ENCODE measurements at regions not wholly inside any gene's neighbourhood (a gene's known extent, or its start where the extent isn't known, plus 50 kb on each side); places are given as distances from the start of the nearest gene placed in this dataset.

- CTCF ChIA-PET = no interaction called here
- POLR2A ChIA-PET = no interaction called here
- Mint-ChIP-seq H3K27me3 (no peaks in the 10 kb centered on the region), H3K4me1 (ENCODE audit: low read depth) (no peaks in the 10 kb centered on the region), H3K27ac (no peak overlapping the region), H3K36me3 (no peaks in the 10 kb centered on the region), H3K9me3 (no peaks in the 10 kb centered on the region), H3K4me3 (no peak overlapping the region)
- intact Hi-C loops (cut with micrococcal nuclease) = no loop called here
- DNase-seq = no peak
Observed at GRCh38 chr2:128541448-128541847, 222.8 kb upstream of the HS6ST1 start.

- Mint-ChIP-seq H3K4me1 (ENCODE audit: low read depth) (no peaks in the 10 kb centered on the region), H3K27me3 (no peaks in the 10 kb centered on the region), H3K36me3 (no peaks in the 10 kb centered on the region), H3K27ac (no peak overlapping the region), H3K4me3 (no peak overlapping the region), H3K9me3 (no peaks in the 10 kb centered on the region)
- POLR2A ChIA-PET = interaction anchor here (0.5 kb wide), 1 partner anchor 129 kb away, joined by 4 read pairs; no protein-coding TSS in a partner anchor
- CTCF ChIA-PET = no interaction called here
- intact Hi-C loops (cut with micrococcal nuclease) = no loop called here
- DNase-seq = no peak
Observed at GRCh38 chr2:128543036-128543435, 224.4 kb upstream of the HS6ST1 start.

- ChIA-PET CTCF (no interaction called here), POLR2A (interaction anchor here (0.5 kb wide), 1 partner anchor 129 kb away, joined by 4 read pairs; no protein-coding TSS in a partner anchor)
- no peaks in the 10 kb centered on the region for H3K27me3 Mint-ChIP-seq
- H3K27ac Mint-ChIP-seq = no peak overlapping the region
- no peak overlapping the region for H3K4me3 Mint-ChIP-seq
- H3K36me3 Mint-ChIP-seq = no peaks in the 10 kb centered on the region
- intact Hi-C loops (cut with micrococcal nuclease) = no loop called here
- H3K9me3 Mint-ChIP-seq = no peaks in the 10 kb centered on the region
- no peaks in the 10 kb centered on the region for H3K4me1 Mint-ChIP-seq (ENCODE audit: low read depth)
- DNase-seq = no peak
Observed at GRCh38 chr2:128543646-128544045, 225.0 kb upstream of the HS6ST1 start.

GRCh38 chr2:128544321-128545037 is 225.8 kb upstream of the HS6ST1 start:
- no peaks in the 10 kb centered on the region for H3K4me1 Mint-ChIP-seq (ENCODE audit: low read depth)
- intact Hi-C loops (cut with micrococcal nuclease) = no loop called here
- H3K27ac Mint-ChIP-seq = no peak overlapping the region
- H3K27me3 Mint-ChIP-seq = no peaks in the 10 kb centered on the region
- H3K4me3 Mint-ChIP-seq = no peak overlapping the region
- H3K36me3 Mint-ChIP-seq = no peaks in the 10 kb centered on the region
- DNase-seq = no peak
- no peaks in the 10 kb centered on the region for H3K9me3 Mint-ChIP-seq
- CTCF ChIA-PET = no interaction called here
- POLR2A ChIA-PET = interaction anchor here (0.6 kb wide), 1 partner anchor 273 kb away, joined by 3 read pairs; no protein-coding TSS in a partner anchor

GRCh38 chr2:128545085-128545484 is 226.4 kb upstream of the HS6ST1 start:
- POLR2A ChIA-PET = interaction anchor here (0.6 kb wide), 1 partner anchor 273 kb away, joined by 3 read pairs; no protein-coding TSS in a partner anchor
- no peaks in the 10 kb centered on the region for H3K9me3 Mint-ChIP-seq
- no peak for DNase-seq
- H3K36me3 Mint-ChIP-seq = no peaks in the 10 kb centered on the region
- no peaks in the 10 kb centered on the region for H3K27me3 Mint-ChIP-seq
- CTCF ChIA-PET = no interaction called here
- H3K4me1 Mint-ChIP-seq (ENCODE audit: low read depth) = no peaks in the 10 kb centered on the region
- H3K4me3 Mint-ChIP-seq = no peak overlapping the region
- intact Hi-C loops (cut with micrococcal nuclease) = no loop called here
- H3K27ac Mint-ChIP-seq = no peak overlapping the region

GRCh38 chr2:128545829-128546228 is 227.2 kb upstream of the HS6ST1 start:
- no peak for DNase-seq
- Mint-ChIP-seq H3K9me3 (no peaks in the 10 kb centered on the region), H3K27ac (no peak overlapping the region), H3K27me3 (peaks cover 1% of the 10 kb centered on the region), H3K36me3 (no peaks in the 10 kb centered on the region), H3K4me3 (no peak overlapping the region), H3K4me1 (ENCODE audit: low read depth) (no peaks in the 10 kb centered on the region)
- ChIA-PET CTCF (no interaction called here), POLR2A (no interaction called here)
- intact Hi-C loops (cut with micrococcal nuclease) = no loop called here

- Mint-ChIP-seq H3K4me3 (no peak overlapping the region), H3K4me1 (ENCODE audit: low read depth) (no peaks in the 10 kb centered on the region), H3K9me3 (no peaks in the 10 kb centered on the region), H3K36me3 (no peaks in the 10 kb centered on the region), H3K27ac (no peak overlapping the region), H3K27me3 (peaks cover 1% of the 10 kb centered on the region)
- POLR2A ChIA-PET = no interaction called here
- CTCF ChIA-PET = no interaction called here
- intact Hi-C loops (cut with micrococcal nuclease) = no loop called here
- DNase-seq = no peak
Observed at GRCh38 chr2:128547667-128548066, 229.0 kb upstream of the HS6ST1 start.

GRCh38 chr2:128548461-128548891 is 229.8 kb upstream of the HS6ST1 start:
- H3K27ac Mint-ChIP-seq = no peak overlapping the region
- peaks cover 1% of the 10 kb centered on the region for H3K27me3 Mint-ChIP-seq
- H3K4me3 Mint-ChIP-seq = no peak overlapping the region
- CTCF ChIA-PET = no interaction called here
- no peaks in the 10 kb centered on the region for H3K9me3 Mint-ChIP-seq
- H3K4me1 Mint-ChIP-seq (ENCODE audit: low read depth) = no peaks in the 10 kb centered on the region
- POLR2A ChIA-PET = no interaction called here
- no peaks in the 10 kb centered on the region for H3K36me3 Mint-ChIP-seq
- intact Hi-C loops (cut with micrococcal nuclease) = no loop called here
- DNase-seq = no peak

- intact Hi-C loops (cut with micrococcal nuclease) = no loop called here
- Mint-ChIP-seq H3K9me3 (no peaks in the 10 kb centered on the region), H3K27me3 (peaks cover 1% of the 10 kb centered on the region), H3K4me1 (ENCODE audit: low read depth) (no peaks in the 10 kb centered on the region), H3K27ac (no peak overlapping the region), H3K36me3 (no peaks in the 10 kb centered on the region), H3K4me3 (no peak overlapping the region)
- POLR2A ChIA-PET = no interaction called here
- DNase-seq = no peak
- CTCF ChIA-PET = no interaction called here
Observed at GRCh38 chr2:128549094-128549493, 230.4 kb upstream of the HS6ST1 start.

GRCh38 chr2:128549646-128550260 is 231.1 kb upstream of the HS6ST1 start:
- intact Hi-C loops (cut with micrococcal nuclease) = no loop called here
- CTCF ChIA-PET = no interaction called here
- Mint-ChIP-seq H3K36me3 (no peaks in the 10 kb centered on the region), H3K4me1 (ENCODE audit: low read depth) (no peaks in the 10 kb centered on the region), H3K9me3 (no peaks in the 10 kb centered on the region), H3K4me3 (no peak overlapping the region), H3K27me3 (peaks cover 1% of the 10 kb centered on the region), H3K27ac (no peak overlapping the region)
- POLR2A ChIA-PET = no interaction called here
- no peak for DNase-seq

GRCh38 chr2:128550389-128550788 is 231.7 kb upstream of the HS6ST1 start:
- Mint-ChIP-seq H3K27ac (no peak overlapping the region), H3K36me3 (no peaks in the 10 kb centered on the region), H3K4me3 (no peak overlapping the region), H3K27me3 (peaks cover 1% of the 10 kb centered on the region), H3K9me3 (no peaks in the 10 kb centered on the region), H3K4me1 (ENCODE audit: low read depth) (no peaks in the 10 kb centered on the region)
- POLR2A ChIA-PET = no interaction called here
- intact Hi-C loops (cut with micrococcal nuclease) = no loop called here
- DNase-seq = no peak
- CTCF ChIA-PET = no interaction called here

- H3K27ac Mint-ChIP-seq = no peak overlapping the region
- no peaks in the 10 kb centered on the region for H3K36me3 Mint-ChIP-seq
- H3K9me3 Mint-ChIP-seq = no peaks in the 10 kb centered on the region
- no peak overlapping the region for H3K4me3 Mint-ChIP-seq
- POLR2A ChIA-PET = no interaction called here
- peaks cover 1% of the 10 kb centered on the region for H3K27me3 Mint-ChIP-seq
- no peaks in the 10 kb centered on the region for H3K4me1 Mint-ChIP-seq (ENCODE audit: low read depth)
- DNase-seq = no peak
- CTCF ChIA-PET = no interaction called here
- intact Hi-C loops (cut with micrococcal nuclease) = no loop called here
Observed at GRCh38 chr2:128550801-128551416, 232.2 kb upstream of the HS6ST1 start.

GRCh38 chr2:128551435-128551834 is 232.8 kb upstream of the HS6ST1 start:
- H3K27ac Mint-ChIP-seq = no peak overlapping the region
- no peak for DNase-seq
- no peaks in the 10 kb centered on the region for H3K4me1 Mint-ChIP-seq (ENCODE audit: low read depth)
- no peak overlapping the region for H3K4me3 Mint-ChIP-seq
- H3K27me3 Mint-ChIP-seq = peaks cover 1% of the 10 kb centered on the region
- intact Hi-C loops (cut with micrococcal nuclease) = no loop called here
- H3K36me3 Mint-ChIP-seq = no peaks in the 10 kb centered on the region
- no peaks in the 10 kb centered on the region for H3K9me3 Mint-ChIP-seq
- CTCF ChIA-PET = no interaction called here
- POLR2A ChIA-PET = no interaction called here

Measured in activated CD4-positive, alpha-beta memory T cell treated with anti-CD3 and anti-CD28 coated beads for 36 hours (primary cell).